ENCODE measurements at regions not wholly inside any gene's neighbourhood (a gene's known extent, or its start where the extent isn't known, plus 50 kb on each side); places are given as distances from the start of the nearest gene placed in this dataset.

DNA sequence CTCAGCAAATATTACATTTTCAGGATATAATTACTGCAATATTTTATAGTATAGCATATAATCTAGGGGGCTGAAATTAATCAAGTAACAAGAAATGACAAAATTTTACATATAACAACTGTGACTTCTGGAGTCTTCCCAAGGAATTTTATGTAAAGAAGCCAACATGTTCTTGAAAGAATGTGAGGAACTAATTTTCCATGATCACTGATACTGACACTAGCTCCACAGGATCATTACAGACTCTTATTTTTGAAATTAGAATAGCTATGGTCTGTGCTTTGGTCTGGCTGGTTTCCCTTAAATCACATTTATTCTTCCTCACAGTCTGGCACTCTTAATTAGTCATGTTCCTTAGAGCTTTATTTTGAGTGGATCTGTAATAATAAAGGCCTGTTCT is 267.7 kb upstream of the SEMA3A start:
- no peak for ATAC-seq

DNA sequence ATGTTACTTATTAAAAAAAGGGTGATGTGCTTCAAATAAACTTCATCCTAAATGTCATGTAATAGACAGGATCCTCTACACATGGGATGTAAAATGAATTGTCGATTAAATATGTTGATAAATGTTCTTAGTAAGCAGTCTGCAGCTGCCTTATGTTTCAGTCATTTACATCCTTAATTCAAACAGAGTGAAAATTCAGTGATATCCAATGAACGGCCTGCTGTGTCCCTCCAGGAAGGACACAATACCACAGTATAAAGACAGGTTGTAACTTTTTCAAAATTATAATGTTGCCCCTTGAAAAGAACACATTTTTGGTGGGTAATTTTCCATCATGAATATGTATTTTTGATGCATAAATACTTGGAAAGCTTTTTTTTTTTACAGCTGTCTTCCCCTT is 266.5 kb upstream of the SEMA3A start:
- TF ChIP-seq, protein P1, sequence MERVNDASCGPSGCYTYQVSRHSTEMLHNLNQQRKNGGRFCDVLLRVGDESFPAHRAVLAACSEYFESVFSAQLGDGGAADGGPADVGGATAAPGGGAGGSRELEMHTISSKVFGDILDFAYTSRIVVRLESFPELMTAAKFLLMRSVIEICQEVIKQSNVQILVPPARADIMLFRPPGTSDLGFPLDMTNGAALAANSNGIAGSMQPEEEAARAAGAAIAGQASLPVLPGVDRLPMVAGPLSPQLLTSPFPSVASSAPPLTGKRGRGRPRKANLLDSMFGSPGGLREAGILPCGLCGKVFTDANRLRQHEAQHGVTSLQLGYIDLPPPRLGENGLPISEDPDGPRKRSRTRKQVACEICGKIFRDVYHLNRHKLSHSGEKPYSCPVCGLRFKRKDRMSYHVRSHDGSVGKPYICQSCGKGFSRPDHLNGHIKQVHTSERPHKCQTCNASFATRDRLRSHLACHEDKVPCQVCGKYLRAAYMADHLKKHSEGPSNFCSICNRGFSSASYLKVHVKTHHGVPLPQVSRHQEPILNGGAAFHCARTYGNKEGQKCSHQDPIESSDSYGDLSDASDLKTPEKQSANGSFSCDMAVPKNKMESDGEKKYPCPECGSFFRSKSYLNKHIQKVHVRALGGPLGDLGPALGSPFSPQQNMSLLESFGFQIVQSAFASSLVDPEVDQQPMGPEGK (CRISPR knock-in tag; IDR thresholded peaks at IDR 0.05; ENCODE audit: borderline replicate concordance) = no peak
- no peak for TF ChIP-seq RARB (CRISPR knock-in tag; IDR thresholded peaks at IDR 0.05)
- no peak for TF ChIP-seq ZNF565 (CRISPR knock-in tag; conservative IDR thresholded peaks at IDR 0.05; ENCODE audit: low read depth)
- no peak for TF ChIP-seq TOX (CRISPR knock-in tag; IDR thresholded peaks at IDR 0.05; ENCODE audit: borderline replicate concordance)
- ATAC-seq = no peak

More for the DNA sequence above, 267.7 kb upstream of the SEMA3A start:
- TF ChIP-seq TCF4 (CRISPR knock-in tag; IDR thresholded peaks at IDR 0.05; ENCODE audit: borderline replicate concordance) (no peak), ZFP3 (CRISPR knock-in tag; IDR thresholded peaks at IDR 0.05) (no peak), PPARA (CRISPR knock-in tag; IDR thresholded peaks at IDR 0.05; ENCODE audit: borderline replicate concordance) (no peak), ESRRG (CRISPR knock-in tag; IDR thresholded peaks at IDR 0.05) (no peak), ZNF565 (CRISPR knock-in tag; conservative IDR thresholded peaks at IDR 0.05; ENCODE audit: low read depth) (no peak), BACH2 (CRISPR knock-in tag; IDR thresholded peaks at IDR 0.05; ENCODE audit: borderline replicate concordance) (no peak), SNAI2 (CRISPR knock-in tag; IDR thresholded peaks at IDR 0.05) (no peak), ZFP30 (CRISPR knock-in tag; IDR thresholded peaks at IDR 0.05) (no peak), ZNF70 (CRISPR knock-in tag; IDR thresholded peaks at IDR 0.05) (no peak), GLIS3 (CRISPR knock-in tag; IDR thresholded peaks at IDR 0.05) (no peak), TOX (CRISPR knock-in tag; IDR thresholded peaks at IDR 0.05; ENCODE audit: borderline replicate concordance) (no peak), ARNTL (CRISPR knock-in tag; IDR thresholded peaks at IDR 0.05; ENCODE audit: borderline replicate concordance, low read depth) (no peak), ZC3H10 (CRISPR knock-in tag; IDR thresholded peaks at IDR 0.05) (no peak), OSR1 (CRISPR knock-in tag; IDR thresholded peaks at IDR 0.05) (no peak)
- TF ChIP-seq, protein P2, sequence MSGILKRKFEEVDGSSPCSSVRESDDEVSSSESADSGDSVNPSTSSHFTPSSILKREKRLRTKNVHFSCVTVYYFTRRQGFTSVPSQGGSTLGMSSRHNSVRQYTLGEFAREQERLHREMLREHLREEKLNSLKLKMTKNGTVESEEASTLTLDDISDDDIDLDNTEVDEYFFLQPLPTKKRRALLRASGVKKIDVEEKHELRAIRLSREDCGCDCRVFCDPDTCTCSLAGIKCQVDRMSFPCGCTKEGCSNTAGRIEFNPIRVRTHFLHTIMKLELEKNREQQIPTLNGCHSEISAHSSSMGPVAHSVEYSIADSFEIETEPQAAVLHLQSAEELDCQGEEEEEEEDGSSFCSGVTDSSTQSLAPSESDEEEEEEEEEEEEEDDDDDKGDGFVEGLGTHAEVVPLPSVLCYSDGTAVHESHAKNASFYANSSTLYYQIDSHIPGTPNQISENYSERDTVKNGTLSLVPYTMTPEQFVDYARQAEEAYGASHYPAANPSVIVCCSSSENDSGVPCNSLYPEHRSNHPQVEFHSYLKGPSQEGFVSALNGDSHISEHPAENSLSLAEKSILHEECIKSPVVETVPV (CRISPR knock-in tag; IDR thresholded peaks at IDR 0.05) = no peak
- TF ChIP-seq, protein P3, sequence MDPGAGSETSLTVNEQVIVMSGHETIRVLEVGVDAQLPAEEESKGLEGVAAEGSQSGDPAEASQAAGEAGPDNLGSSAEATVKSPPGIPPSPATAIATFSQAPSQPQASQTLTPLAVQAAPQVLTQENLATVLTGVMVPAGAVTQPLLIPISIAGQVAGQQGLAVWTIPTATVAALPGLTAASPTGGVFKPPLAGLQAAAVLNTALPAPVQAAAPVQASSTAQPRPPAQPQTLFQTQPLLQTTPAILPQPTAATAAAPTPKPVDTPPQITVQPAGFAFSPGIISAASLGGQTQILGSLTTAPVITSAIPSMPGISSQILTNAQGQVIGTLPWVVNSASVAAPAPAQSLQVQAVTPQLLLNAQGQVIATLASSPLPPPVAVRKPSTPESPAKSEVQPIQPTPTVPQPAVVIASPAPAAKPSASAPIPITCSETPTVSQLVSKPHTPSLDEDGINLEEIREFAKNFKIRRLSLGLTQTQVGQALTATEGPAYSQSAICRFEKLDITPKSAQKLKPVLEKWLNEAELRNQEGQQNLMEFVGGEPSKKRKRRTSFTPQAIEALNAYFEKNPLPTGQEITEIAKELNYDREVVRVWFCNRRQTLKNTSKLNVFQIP (CRISPR knock-in tag; IDR thresholded peaks at IDR 0.05; ENCODE audit: borderline replicate concordance, low read depth) = no peak
- TF ChIP-seq, protein P4, sequence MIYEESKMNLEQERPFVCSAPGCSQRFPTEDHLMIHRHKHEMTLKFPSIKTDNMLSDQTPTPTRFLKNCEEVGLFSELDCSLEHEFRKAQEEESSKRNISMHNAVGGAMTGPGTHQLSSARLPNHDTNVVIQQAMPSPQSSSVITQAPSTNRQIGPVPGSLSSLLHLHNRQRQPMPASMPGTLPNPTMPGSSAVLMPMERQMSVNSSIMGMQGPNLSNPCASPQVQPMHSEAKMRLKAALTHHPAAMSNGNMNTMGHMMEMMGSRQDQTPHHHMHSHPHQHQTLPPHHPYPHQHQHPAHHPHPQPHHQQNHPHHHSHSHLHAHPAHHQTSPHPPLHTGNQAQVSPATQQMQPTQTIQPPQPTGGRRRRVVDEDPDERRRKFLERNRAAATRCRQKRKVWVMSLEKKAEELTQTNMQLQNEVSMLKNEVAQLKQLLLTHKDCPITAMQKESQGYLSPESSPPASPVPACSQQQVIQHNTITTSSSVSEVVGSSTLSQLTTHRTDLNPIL (CRISPR knock-in tag; IDR thresholded peaks at IDR 0.05; ENCODE audit: low read depth) = no peak

DNA sequence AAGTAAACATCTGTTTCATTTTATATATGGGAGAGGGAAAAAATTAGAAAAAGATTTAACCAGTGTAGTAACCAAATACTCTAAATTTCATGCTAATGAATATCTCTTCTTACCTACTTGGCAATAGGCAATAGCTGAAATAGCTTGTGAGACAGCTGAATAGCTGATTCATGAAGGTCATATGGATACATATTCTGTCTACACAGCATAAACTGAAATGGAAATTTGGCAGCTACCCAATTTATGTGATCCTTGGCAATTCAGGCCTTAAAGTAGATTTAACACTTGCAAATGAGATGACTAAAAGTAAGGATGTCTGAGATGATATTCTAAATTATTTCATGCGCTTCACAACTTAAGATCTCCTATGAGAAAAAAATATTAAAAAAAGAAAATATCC is 261.2 kb upstream of the SEMA3A start:
- 0 out of 2 replicates have a peak, but pooled peaks have one; percentile 4 for TF ChIP-seq ZNF70 (CRISPR knock-in tag; IDR thresholded peaks at IDR 0.05)
- no peak for TF ChIP-seq CSDC2 (CRISPR knock-in tag; IDR thresholded peaks at IDR 0.05)
- no peak for ATAC-seq

DNA sequence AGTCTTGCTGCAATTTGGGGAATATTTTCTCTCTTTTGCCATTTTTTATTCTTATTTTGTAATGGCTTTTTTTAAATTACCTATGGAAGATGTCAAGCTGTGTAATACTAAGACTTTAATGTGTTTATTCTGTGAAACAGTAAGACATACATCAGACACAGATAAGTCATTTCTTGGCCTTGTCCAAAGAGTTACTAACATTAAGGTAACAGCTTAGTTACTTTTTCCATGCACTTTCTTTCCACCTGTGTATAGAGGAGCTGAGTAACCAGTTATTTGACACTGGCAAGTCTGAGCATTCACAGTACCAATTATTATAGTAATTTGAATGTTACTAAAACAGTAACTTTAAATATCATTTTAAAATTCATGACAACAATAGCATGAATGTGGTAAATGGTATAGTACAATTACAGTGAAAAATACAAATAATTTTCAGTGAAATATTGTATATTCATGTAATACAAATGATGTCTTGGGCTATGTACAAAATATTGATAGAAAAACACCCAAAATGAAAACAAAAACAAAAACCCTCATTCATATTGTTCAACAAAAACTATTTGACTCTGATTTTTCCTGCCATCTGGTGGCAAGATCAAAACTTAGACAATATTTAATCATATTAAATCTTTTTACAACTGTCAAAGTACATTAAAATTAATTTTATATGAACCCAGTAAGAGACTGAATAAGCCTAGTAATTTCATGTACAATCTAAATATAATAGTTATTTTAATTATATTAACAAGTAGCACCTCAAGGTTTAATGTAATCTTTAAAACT is 259.8 kb upstream of the SEMA3A start:
- no peak for ATAC-seq
- TF ChIP-seq ESRRG (CRISPR knock-in tag; IDR thresholded peaks at IDR 0.05) (no peak), TOX (CRISPR knock-in tag; IDR thresholded peaks at IDR 0.05; ENCODE audit: borderline replicate concordance) (no peak), BACH2 (CRISPR knock-in tag; IDR thresholded peaks at IDR 0.05; ENCODE audit: borderline replicate concordance) (no peak), ISL1 (CRISPR knock-in tag; IDR thresholded peaks at IDR 0.05) (no peak), ARNTL (CRISPR knock-in tag; IDR thresholded peaks at IDR 0.05; ENCODE audit: borderline replicate concordance, low read depth) (no peak), OSR1 (CRISPR knock-in tag; IDR thresholded peaks at IDR 0.05) (no peak), ZFP30 (CRISPR knock-in tag; IDR thresholded peaks at IDR 0.05) (no peak), CSDC2 (CRISPR knock-in tag; IDR thresholded peaks at IDR 0.05) (no peak), ZNF565 (CRISPR knock-in tag; conservative IDR thresholded peaks at IDR 0.05; ENCODE audit: low read depth) (no peak)
- TF ChIP-seq, protein P5, sequence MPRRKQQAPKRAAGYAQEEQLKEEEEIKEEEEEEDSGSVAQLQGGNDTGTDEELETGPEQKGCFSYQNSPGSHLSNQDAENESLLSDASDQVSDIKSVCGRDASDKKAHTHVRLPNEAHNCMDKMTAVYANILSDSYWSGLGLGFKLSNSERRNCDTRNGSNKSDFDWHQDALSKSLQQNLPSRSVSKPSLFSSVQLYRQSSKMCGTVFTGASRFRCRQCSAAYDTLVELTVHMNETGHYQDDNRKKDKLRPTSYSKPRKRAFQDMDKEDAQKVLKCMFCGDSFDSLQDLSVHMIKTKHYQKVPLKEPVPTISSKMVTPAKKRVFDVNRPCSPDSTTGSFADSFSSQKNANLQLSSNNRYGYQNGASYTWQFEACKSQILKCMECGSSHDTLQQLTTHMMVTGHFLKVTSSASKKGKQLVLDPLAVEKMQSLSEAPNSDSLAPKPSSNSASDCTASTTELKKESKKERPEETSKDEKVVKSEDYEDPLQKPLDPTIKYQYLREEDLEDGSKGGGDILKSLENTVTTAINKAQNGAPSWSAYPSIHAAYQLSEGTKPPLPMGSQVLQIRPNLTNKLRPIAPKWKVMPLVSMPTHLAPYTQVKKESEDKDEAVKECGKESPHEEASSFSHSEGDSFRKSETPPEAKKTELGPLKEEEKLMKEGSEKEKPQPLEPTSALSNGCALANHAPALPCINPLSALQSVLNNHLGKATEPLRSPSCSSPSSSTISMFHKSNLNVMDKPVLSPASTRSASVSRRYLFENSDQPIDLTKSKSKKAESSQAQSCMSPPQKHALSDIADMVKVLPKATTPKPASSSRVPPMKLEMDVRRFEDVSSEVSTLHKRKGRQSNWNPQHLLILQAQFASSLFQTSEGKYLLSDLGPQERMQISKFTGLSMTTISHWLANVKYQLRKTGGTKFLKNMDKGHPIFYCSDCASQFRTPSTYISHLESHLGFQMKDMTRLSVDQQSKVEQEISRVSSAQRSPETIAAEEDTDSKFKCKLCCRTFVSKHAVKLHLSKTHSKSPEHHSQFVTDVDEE (CRISPR knock-in tag; IDR thresholded peaks at IDR 0.05) = no peak
- TF ChIP-seq, protein P3 (CRISPR knock-in tag; IDR thresholded peaks at IDR 0.05; ENCODE audit: borderline replicate concordance, low read depth) = no peak
- TF ChIP-seq, protein P4 (CRISPR knock-in tag; IDR thresholded peaks at IDR 0.05; ENCODE audit: low read depth) = no peak
